OCI-LY7 (cell line): ENCODE measurements at regions not wholly inside any gene's neighbourhood (a gene's known extent, or its start where the extent isn't known, plus 50 kb on each side); places are given as distances from the start of the nearest gene placed in this dataset.
"Not testable (repeated sequence)": the region's sequence is repeated elsewhere in the genome, so short reads cannot be mapped to it uniquely, and the experiment has no call there.

Experiments used
- BruUV-seq: library from RNA; stranded (reverse); fragments of 400-500 nt; replicated peaks from 2 replicates; lab custom pipeline; 2021; lab: Mats Ljungman, UMichigan
- CTCF ChIA-PET: fragments of 300-600 bp; sonication (Branson Sonifier 250); formaldehyde crosslinking; loops from one replicate; lab custom pipeline; 2022; ENCODE audit warnings: antibody characterized with exemption; ENCODE audit not compliant: unreplicated experiment; lab: Charles Lee
- POLR2A ChIA-PET: fragments of 300-600 bp; sonication (Branson Sonifier 250); formaldehyde crosslinking; loops from one replicate; lab custom pipeline; 2022; ENCODE audit warnings: antibody characterized with exemption; lab: Charles Lee
- DNase-seq: peaks from one replicate; pipeline ENCODE4 v3.0.0-alpha.2; 2015; ENCODE audit warnings: low spot score
- H2AFZ ChIP-seq: fragments of 200-600 bp; sonication (generic), shearing (Covaris generic); 2 replicates; pipeline ENCODE4 v1.6.1; 2014; ENCODE audit warnings: mild to moderate bottlenecking, antibody characterized with exemption, low read length, moderate library complexity
- H3K27ac ChIP-seq: fragments of 200-600 bp; sonication (generic); 2 replicates; pipeline ENCODE4 v1.5.1; 2014; ENCODE audit warnings: mixed run types, low read depth, mild to moderate bottlenecking, moderate library complexity, low read length, inconsistent platforms; ENCODE audit not compliant: poor library complexity, severe bottlenecking
- H3K36me3 ChIP-seq: fragments of 200-600 bp; sonication (generic); 2 replicates; pipeline ENCODE4 v1.6.1; 2014; ENCODE audit warnings: mild to moderate bottlenecking, antibody characterized with exemption, low read length, moderate library complexity, mixed read lengths; ENCODE audit not compliant: insufficient read depth
- H3K4me1 ChIP-seq: fragments of 200-600 bp; sonication (generic); 2 replicates; pipeline ENCODE4 v1.5.1; 2014; ENCODE audit warnings: mild to moderate bottlenecking, low read length; ENCODE audit not compliant: insufficient read depth, poor library complexity, severe bottlenecking
- H3K4me2 ChIP-seq: fragments of 200-600 bp; sonication (generic); 2 replicates; pipeline ENCODE4 v1.6.1; 2014; ENCODE audit warnings: mild to moderate bottlenecking, low read length
- H3K4me3 ChIP-seq: fragments of 200-600 bp; sonication (generic); 2 replicates; pipeline ENCODE4 v1.5.1; 2014; ENCODE audit warnings: mild to moderate bottlenecking, low read depth, low read length; ENCODE audit not compliant: poor library complexity, severe bottlenecking
- H3K79me2 ChIP-seq: fragments of 200-600 bp; sonication (generic); 2 replicates; pipeline ENCODE4 v1.6.1; 2016; ENCODE audit warnings: low read depth, mild to moderate bottlenecking, low read length, moderate library complexity, mixed read lengths; ENCODE audit not compliant: insufficient read depth
- H3K9me2 ChIP-seq: fragments of 200-600 bp; sonication (generic); 2 replicates; pipeline ENCODE4 v1.6.1; 2016; ENCODE audit warnings: mild to moderate bottlenecking, low read length, mixed read lengths; ENCODE audit not compliant: insufficient read depth
- H3K9me3 ChIP-seq: fragments of 200-600 bp; sonication (generic); 2 replicates; pipeline ENCODE4 v1.6.1; 2014; ENCODE audit warnings: mild to moderate bottlenecking, mixed run types, low read length, mixed read lengths
- H4K20me1 ChIP-seq: fragments of 200-600 bp; sonication (generic); 2 replicates; pipeline ENCODE4 v1.6.1; 2014; ENCODE audit warnings: mild to moderate bottlenecking, antibody characterized with exemption, low read length, moderate library complexity, mixed read lengths; ENCODE audit not compliant: insufficient read depth
- EZH2phosphoT487 ChIP-seq: fragments of 200-600 bp; sonication (generic); IDR thresholded peaks from 2 replicates; pipeline ENCODE4 v1.6.1; 2018; ENCODE audit warnings: low read depth, borderline replicate concordance, mild to moderate bottlenecking, mixed run types, antibody characterized with exemption, low read length, moderate library complexity, mixed read lengths
- intact Hi-C: fragments of 100-400 bp; cut with micrococcal nuclease; formaldehyde crosslinking; loops from one replicate; pipeline ENCODE4 v1.10.0; 2022; ENCODE audit not compliant: unreplicated experiment
- TF ChIP-seq, protein P1 (sequence below): fragments of 200-600 bp; sonication (generic); conservative IDR thresholded peaks from 2 replicates; pipeline ENCODE4 v1.5.1; 2014; ENCODE audit warnings: mild to moderate bottlenecking, antibody characterized with exemption, low read length, moderate library complexity, mixed read lengths

GRCh38 chr20:39961637-39962244, 727.3 kb downstream of the MAFB start:
- Histone ChIP-seq H3K9me2 (no peaks in the 10 kb centered on the region), H3K4me1 (no peaks in the 10 kb centered on the region), H4K20me1 (no peaks in the 10 kb centered on the region), H3K79me2 (no peaks in the 10 kb centered on the region), H3K4me3 (no peak overlapping the region), H3K27ac (no peak overlapping the region), H2AFZ (no peak overlapping the region), H3K9me3 (no peaks in the 10 kb centered on the region), H3K4me2 (no peak overlapping the region), H3K36me3 (no peaks in the 10 kb centered on the region)
- CTCF ChIA-PET, result no interaction called here
- no peak for DNase-seq
- no peak for TF ChIP-seq EZH2phosphoT487
- TF ChIP-seq, protein P1, sequence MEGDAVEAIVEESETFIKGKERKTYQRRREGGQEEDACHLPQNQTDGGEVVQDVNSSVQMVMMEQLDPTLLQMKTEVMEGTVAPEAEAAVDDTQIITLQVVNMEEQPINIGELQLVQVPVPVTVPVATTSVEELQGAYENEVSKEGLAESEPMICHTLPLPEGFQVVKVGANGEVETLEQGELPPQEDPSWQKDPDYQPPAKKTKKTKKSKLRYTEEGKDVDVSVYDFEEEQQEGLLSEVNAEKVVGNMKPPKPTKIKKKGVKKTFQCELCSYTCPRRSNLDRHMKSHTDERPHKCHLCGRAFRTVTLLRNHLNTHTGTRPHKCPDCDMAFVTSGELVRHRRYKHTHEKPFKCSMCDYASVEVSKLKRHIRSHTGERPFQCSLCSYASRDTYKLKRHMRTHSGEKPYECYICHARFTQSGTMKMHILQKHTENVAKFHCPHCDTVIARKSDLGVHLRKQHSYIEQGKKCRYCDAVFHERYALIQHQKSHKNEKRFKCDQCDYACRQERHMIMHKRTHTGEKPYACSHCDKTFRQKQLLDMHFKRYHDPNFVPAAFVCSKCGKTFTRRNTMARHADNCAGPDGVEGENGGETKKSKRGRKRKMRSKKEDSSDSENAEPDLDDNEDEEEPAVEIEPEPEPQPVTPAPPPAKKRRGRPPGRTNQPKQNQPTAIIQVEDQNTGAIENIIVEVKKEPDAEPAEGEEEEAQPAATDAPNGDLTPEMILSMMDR, result no peak
- intact Hi-C loops, result no loop called here
- BruUV-seq, result no TSS peak
- POLR2A ChIA-PET, result interaction anchor here (0.6 kb wide), 1 partner anchor 63 kb away, joined by 3 read pairs; no protein-coding TSS in a partner anchor

DNA sequence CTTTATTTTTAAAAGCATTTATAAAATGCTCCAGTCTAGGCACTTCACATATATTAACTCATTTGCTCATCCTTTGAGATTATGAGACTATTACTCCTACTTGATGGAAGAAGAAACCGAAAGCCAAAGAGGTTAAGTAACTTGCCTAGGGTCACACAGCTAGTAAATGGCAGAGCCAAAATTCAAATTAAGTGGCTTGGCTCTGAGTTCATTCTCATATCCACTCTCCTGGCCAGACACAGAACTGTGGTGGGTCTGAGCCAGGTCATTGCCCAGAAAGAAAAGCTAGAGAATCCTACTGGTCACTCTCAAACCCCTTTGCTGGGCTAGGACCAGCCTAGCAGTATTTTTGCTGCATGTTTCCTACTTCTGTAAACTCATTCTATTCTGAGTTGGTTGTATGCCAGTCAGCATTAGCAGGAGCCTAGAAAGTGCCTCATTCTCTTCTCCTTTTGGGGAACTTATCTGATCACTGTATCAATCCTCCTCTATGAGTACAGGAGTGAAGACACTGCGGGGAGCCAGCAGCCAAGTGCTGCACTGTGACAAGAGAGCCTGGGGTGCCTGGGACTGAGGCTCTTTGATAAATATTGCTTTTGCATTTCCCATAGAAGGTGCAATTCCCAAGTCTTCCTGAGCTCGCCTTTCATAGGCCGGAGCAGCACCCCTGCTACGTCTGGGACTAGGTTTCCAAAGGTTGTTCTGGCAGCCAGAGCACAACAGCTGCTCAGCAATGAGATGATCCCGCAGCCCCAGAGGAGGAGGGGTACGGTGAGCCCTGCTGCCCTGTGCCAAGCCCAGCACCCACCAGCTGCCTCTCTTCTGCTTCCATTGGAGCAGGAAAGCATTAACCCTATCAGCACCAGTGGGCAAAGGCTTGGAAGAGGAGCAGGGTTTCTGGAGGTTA, 728.3 kb downstream of the MAFB start:
- intact Hi-C loops, result no loop called here
- H3K9me2 ChIP-seq, result no peaks in the 10 kb centered on the region
- TF ChIP-seq, protein P1, result no peak
- no peak for TF ChIP-seq EZH2phosphoT487

DNA sequence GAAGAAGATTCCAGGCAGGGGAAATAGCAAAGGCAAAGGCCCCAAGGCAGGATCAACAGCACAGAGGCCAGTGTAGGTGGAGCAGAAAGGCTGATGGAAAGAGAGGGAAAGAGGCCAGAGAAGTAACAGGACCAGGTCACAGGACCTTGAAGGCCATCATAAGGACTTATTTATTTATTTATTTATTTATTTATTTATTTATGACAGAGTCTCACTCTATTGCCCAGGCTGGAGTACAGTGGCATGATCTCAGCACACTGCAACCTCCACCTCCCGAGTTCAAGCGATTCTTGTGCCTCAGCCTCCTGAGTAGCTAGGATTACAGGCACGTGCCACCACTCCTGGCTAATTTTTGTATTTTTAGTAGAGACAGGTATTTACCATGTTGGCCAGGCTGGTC, 731.1 kb downstream of the MAFB start:
- H3K4me3 ChIP-seq, H3K27ac ChIP-seq, H3K4me2 ChIP-seq, H3K79me2 ChIP-seq, POLR2A ChIA-PET, H3K9me2 ChIP-seq, DNase-seq, H3K9me3 ChIP-seq, H3K36me3 ChIP-seq, H3K4me1 ChIP-seq, CTCF ChIA-PET, intact Hi-C loops, H4K20me1 ChIP-seq, BruUV-seq, H2AFZ ChIP-seq: not testable (repeated sequence)

More for the DNA sequence above, 728.3 kb downstream of the MAFB start:
- Histone ChIP-seq H3K4me1 (no peaks in the 10 kb centered on the region), H3K36me3 (no peaks in the 10 kb centered on the region), H3K4me3 (no peak overlapping the region), H3K9me3 (no peaks in the 10 kb centered on the region), H3K27ac (no peak overlapping the region), H2AFZ (no peak overlapping the region), H3K79me2 (no peaks in the 10 kb centered on the region), H4K20me1 (no peaks in the 10 kb centered on the region), H3K4me2 (no peak overlapping the region)
- no TSS peak for BruUV-seq
- POLR2A ChIA-PET, result no interaction called here
- DNase-seq, result no peak
- CTCF ChIA-PET, result no interaction called here
